Prostate gland (tissue), 2 donors: ENCODE measurements at regions not wholly inside any gene's neighbourhood (a gene's known extent, or its start where the extent isn't known, plus 50 kb on each side); places are given as distances from the start of the nearest gene placed in this dataset.

Experiments
- DNase-seq: peaks from one replicate; pipeline ENCODE4 v3.0.0-alpha.2; 2019; ENCODE audit warnings: low spot score
- H3K27ac ChIP-seq, 2 donors: fragments of 200-600 bp; sonication (generic); 2 replicates each; pipeline ENCODE4 v1.5.1; 2017 to 2019
- H3K27me3 ChIP-seq: fragments of 200-600 bp; sonication (generic); replicated peaks from 2 replicates; pipeline ENCODE4 v1.5.1; 2019; ENCODE audit not compliant: insufficient read depth
- H3K36me3 ChIP-seq, 2 donors: fragments of 200-600 bp; sonication (generic); 1 replicate in 1 of 2; 2 replicates in 1 of 2; pipeline versions ENCODE4 v1.5.1 to v1.8.1; 2017 to 2019
- H3K4me1 ChIP-seq: fragments of 200-600 bp; sonication (generic); replicated peaks from 2 replicates; pipeline ENCODE4 v1.5.1; 2019
- H3K4me3 ChIP-seq, 2 donors: fragments of 200-600 bp; sonication (generic); 2 replicates each; pipeline ENCODE4 v1.5.1; 2017 to 2019
- H3K9me3 ChIP-seq: fragments of 200-600 bp; sonication (generic); 2 replicates; pipeline ENCODE4 v1.5.1; 2017
- POLR2A ChIP-seq: fragments of 450-650 bp; IDR thresholded peaks from one replicate; pipeline ENCODE4 v1.6.1; 2016; ENCODE audit warnings: antibody characterized with exemption, mild to moderate bottlenecking
- POLR2AphosphoS5 ChIP-seq: sonication (generic); formaldehyde crosslinking; IDR thresholded peaks from one replicate; pipeline ENCODE4 v1.6.1; 2017; ENCODE audit warnings: antibody characterized with exemption
- WGBS: methylation state at CpG from one replicate; pipeline ENCODE4 v1.1.5; 2018; 5-methylcytosine and 5-hydroxymethylcytosine counted together
- intact Hi-C: fragments of 100-400 bp; cut with DNase I; formaldehyde crosslinking; loops from one replicate; pipeline ENCODE4 v1.14.2; 2022
- TF ChIP-seq, protein P1 (sequence below), 4 experiments: fragments of 200-600 bp in 2 of 4; fragments of 450-650 bp in 2 of 4; sonication (generic) in 2 of 4; IDR thresholded peaks; 1 replicate in 3 of 4; 2 replicates in 1 of 4; pipeline ENCODE4 v1.5.1; 2016 to 2019; ENCODE audit warnings: antibody characterized with exemption in 4 of 4, mild to moderate bottlenecking in 2 of 4, moderate library complexity in 2 of 4

- Histone ChIP-seq H3K27ac (no peak overlapping the region), H3K9me3 (no peaks in the 10 kb centered on the region), H3K4me3 (no peak overlapping the region), H3K36me3 (no peaks in the 10 kb centered on the region), H3K4me1 (no peaks in the 10 kb centered on the region), H3K27me3 (no peaks in the 10 kb centered on the region)
- intact Hi-C loops: no loop called here
- no peak for DNase-seq
- TF ChIP-seq, protein P1, sequence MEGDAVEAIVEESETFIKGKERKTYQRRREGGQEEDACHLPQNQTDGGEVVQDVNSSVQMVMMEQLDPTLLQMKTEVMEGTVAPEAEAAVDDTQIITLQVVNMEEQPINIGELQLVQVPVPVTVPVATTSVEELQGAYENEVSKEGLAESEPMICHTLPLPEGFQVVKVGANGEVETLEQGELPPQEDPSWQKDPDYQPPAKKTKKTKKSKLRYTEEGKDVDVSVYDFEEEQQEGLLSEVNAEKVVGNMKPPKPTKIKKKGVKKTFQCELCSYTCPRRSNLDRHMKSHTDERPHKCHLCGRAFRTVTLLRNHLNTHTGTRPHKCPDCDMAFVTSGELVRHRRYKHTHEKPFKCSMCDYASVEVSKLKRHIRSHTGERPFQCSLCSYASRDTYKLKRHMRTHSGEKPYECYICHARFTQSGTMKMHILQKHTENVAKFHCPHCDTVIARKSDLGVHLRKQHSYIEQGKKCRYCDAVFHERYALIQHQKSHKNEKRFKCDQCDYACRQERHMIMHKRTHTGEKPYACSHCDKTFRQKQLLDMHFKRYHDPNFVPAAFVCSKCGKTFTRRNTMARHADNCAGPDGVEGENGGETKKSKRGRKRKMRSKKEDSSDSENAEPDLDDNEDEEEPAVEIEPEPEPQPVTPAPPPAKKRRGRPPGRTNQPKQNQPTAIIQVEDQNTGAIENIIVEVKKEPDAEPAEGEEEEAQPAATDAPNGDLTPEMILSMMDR (IDR thresholded peaks at IDR 0.05): no peak
- TF ChIP-seq POLR2AphosphoS5 (no peak), POLR2A (no peak)
Observed at GRCh38 chr7:33819658-33820057, 85.7 kb upstream of the BMPER start.

DNA sequence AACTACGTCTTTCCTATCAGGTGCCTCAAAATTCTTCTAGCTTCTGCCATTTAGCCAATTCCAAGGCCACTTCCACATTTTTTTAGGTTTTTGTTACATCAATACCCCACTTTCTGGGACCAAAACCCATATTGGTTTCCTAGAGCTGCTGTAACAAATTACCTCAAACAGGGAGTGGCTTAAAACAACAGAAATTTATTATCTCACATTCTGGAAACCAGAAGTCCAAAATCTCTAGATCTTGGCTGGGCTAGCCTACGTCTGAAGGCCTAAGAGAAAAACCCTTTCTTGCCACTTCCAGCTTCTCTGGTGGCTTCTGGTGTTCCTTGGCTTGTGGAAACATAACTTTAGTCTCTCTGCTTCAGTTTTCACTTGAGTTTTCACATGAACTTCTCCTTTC, 85.1 kb upstream of the BMPER start:
- TF ChIP-seq POLR2A (no peak), POLR2AphosphoS5 (no peak)
- TF ChIP-seq, protein P1 (IDR thresholded peaks at IDR 0.05): no peak
- Histone ChIP-seq H3K4me1 (no peaks in the 10 kb centered on the region), H3K36me3 (no peaks in the 10 kb centered on the region), H3K27ac (no peak overlapping the region), H3K27me3 (no peaks in the 10 kb centered on the region), H3K9me3 (no peaks in the 10 kb centered on the region), H3K4me3 (no peak overlapping the region)
- WGBS: 90% methylated on average over 2 of the region's 2 CpGs
- intact Hi-C loops: no loop called here
- no peak for DNase-seq

DNA sequence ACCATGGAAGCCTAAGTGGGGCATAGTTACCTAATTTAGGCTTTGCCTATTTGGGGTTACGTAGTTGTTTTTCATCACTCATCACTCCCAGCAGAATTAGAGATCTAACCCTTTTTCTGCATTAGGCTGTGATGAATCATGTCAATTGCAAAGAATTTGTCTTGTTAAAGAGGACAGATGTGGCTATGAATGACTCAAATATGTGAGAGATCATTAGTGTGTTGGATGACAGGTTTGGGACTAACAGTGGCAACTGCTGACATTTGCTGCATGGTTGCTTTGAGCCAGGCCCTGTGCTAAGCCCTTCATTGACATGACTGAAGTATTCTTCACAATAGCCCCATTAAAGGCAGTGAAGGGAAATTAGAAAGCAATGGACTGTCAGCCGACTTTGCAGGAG, 83.4 kb upstream of the BMPER start:
- 84% methylated on average over 2 of the region's 2 CpGs for WGBS
- intact Hi-C loops: no loop called here
- Histone ChIP-seq H3K27ac (no peak overlapping the region), H3K4me3 (no peak overlapping the region), H3K9me3 (no peaks in the 10 kb centered on the region), H3K4me1 (no peaks in the 10 kb centered on the region), H3K36me3 (no peaks in the 10 kb centered on the region), H3K27me3 (no peaks in the 10 kb centered on the region)
- DNase-seq: no peak
- TF ChIP-seq POLR2A (no peak), POLR2AphosphoS5 (no peak)
- TF ChIP-seq, protein P1 (IDR thresholded peaks at IDR 0.05): no peak

DNA sequence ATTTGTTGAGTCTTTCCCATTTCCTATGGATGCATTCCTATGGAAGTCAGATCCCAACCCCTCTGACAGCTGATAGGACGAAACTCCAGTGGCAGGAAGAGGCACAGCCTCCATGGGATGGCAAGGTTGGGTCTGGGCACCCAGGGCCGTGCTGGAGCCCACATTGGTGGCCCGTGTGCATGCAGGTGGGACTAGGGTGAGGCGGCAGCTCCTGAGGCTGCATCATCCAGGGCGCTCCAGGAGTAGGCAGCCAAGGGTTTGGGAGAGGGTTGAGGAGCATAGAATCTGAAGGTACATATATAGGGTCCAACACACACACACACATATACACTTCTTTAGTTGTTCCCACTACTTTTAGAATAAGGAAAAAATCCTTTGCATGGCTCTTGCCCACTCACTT, 81.4 kb upstream of the BMPER start:
- Histone ChIP-seq H3K27me3 (no peaks in the 10 kb centered on the region), H3K36me3 (no peaks in the 10 kb centered on the region), H3K27ac (no peak overlapping the region), H3K4me1 (no peaks in the 10 kb centered on the region), H3K9me3 (no peaks in the 10 kb centered on the region), H3K4me3 (no peak overlapping the region)
- WGBS: 99% methylated on average over 5 of the region's 5 CpGs
- no peak for DNase-seq
- TF ChIP-seq POLR2AphosphoS5 (no peak), POLR2A (no peak)
- TF ChIP-seq, protein P1 (IDR thresholded peaks at IDR 0.05): no peak
- intact Hi-C loops: no loop called here

- no peak overlapping the region for H3K27ac ChIP-seq
- no peaks in the 10 kb centered on the region for H3K9me3 ChIP-seq
- H3K4me3 ChIP-seq: no peak overlapping the region
- WGBS: 44% methylated on average over 4 of the region's 4 CpGs
- no peak for TF ChIP-seq POLR2AphosphoS5
- TF ChIP-seq POLR2A: no peak
- TF ChIP-seq, protein P1 (IDR thresholded peaks at IDR 0.05): no peak
- no peaks in the 10 kb centered on the region for H3K4me1 ChIP-seq
- no peaks in the 10 kb centered on the region for H3K27me3 ChIP-seq
- no peaks in the 10 kb centered on the region for H3K36me3 ChIP-seq
- no peak for DNase-seq
- intact Hi-C loops: no loop called here
Observed at GRCh38 chr7:33824911-33825459, 80.4 kb upstream of the BMPER start.
